ENCODE measurements at regions not wholly inside any gene's neighbourhood (a gene's known extent, or its start where the extent isn't known, plus 50 kb on each side); places are given as distances from the start of the nearest gene placed in this dataset.

DNA sequence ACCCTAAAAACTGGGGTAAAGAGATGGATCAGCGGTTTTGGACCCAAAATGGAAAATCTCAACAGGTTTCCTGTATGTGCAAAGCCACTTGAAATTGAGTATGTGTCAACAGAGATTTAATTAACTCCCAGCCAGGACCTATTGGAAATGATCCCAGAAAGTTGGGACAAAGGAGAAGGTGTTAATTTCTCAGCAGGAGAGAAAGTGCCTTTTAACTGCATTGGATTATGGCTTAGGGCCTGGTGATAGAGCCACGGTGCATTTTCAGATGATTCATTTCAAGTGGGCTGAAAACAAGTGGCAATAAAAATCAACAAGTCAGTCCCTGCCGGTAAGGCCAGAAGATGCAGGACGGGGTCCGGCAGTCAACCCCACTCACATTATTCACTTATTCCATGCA, 80.2 kb upstream of the BCL11A start:
- TF ChIP-seq, protein P1, sequence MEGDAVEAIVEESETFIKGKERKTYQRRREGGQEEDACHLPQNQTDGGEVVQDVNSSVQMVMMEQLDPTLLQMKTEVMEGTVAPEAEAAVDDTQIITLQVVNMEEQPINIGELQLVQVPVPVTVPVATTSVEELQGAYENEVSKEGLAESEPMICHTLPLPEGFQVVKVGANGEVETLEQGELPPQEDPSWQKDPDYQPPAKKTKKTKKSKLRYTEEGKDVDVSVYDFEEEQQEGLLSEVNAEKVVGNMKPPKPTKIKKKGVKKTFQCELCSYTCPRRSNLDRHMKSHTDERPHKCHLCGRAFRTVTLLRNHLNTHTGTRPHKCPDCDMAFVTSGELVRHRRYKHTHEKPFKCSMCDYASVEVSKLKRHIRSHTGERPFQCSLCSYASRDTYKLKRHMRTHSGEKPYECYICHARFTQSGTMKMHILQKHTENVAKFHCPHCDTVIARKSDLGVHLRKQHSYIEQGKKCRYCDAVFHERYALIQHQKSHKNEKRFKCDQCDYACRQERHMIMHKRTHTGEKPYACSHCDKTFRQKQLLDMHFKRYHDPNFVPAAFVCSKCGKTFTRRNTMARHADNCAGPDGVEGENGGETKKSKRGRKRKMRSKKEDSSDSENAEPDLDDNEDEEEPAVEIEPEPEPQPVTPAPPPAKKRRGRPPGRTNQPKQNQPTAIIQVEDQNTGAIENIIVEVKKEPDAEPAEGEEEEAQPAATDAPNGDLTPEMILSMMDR (IDR thresholded peaks at IDR 0.05), result no peak
- TF ChIP-seq POLR2A (IDR thresholded peaks at IDR 0.05), result no peak
